ENCODE measurements at regions not wholly inside any gene's neighbourhood (a gene's known extent, or its start where the extent isn't known, plus 50 kb on each side); places are given as distances from the start of the nearest gene placed in this dataset.
"Not testable (repeated sequence)": the region's sequence is repeated elsewhere in the genome, so short reads cannot be mapped to it uniquely, and the experiment has no call there.

DNA sequence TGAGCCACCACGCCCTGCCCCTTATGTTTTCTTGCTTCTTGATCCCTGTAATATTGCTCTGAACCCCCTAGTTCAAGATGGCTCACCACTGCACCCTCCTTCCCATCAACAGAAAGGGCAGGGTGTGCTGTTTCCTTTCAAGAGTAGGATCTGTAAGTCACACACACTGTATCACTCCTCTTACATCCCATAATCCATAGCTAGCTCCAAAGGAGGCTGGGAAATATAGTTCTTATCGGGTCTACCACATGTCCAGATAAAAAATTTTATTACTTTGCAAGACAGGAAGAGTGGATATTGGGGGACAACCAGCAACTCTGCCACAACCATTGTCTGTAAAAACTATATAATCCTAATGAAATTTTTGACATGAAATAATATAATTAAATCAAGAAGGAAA is 79.6 kb downstream of the C9orf50 start:
- TF ChIP-seq, protein P1, sequence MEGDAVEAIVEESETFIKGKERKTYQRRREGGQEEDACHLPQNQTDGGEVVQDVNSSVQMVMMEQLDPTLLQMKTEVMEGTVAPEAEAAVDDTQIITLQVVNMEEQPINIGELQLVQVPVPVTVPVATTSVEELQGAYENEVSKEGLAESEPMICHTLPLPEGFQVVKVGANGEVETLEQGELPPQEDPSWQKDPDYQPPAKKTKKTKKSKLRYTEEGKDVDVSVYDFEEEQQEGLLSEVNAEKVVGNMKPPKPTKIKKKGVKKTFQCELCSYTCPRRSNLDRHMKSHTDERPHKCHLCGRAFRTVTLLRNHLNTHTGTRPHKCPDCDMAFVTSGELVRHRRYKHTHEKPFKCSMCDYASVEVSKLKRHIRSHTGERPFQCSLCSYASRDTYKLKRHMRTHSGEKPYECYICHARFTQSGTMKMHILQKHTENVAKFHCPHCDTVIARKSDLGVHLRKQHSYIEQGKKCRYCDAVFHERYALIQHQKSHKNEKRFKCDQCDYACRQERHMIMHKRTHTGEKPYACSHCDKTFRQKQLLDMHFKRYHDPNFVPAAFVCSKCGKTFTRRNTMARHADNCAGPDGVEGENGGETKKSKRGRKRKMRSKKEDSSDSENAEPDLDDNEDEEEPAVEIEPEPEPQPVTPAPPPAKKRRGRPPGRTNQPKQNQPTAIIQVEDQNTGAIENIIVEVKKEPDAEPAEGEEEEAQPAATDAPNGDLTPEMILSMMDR (IDR thresholded peaks at IDR 0.05 in 4 of 5, conservative IDR thresholded peaks at IDR 0.05 in 1 of 5), result no peak
- no peak for TF ChIP-seq POLR2A (IDR thresholded peaks at IDR 0.05)
- intact Hi-C loops (cut with DNase I; ENCODE audit: low total_unique reads), result no loop called here
- H3K27ac ChIP-seq, result no peak overlapping the region
- H3K4me1 ChIP-seq, result no peaks in the 10 kb centered on the region
- DNase-seq (no peak), ATAC-seq (no peak)
- no peak overlapping the region for H3K4me3 ChIP-seq
- in situ Hi-C loops (cut with MboI; ENCODE audit: low sequenced_read_pairs in 4 of 4), result no loop called here
- H3K9me3 ChIP-seq, result no peaks in the 10 kb centered on the region
- H3K27me3 ChIP-seq, result no peaks in the 10 kb centered on the region
- H3K36me3 ChIP-seq, result no peaks in the 10 kb centered on the region

DNA sequence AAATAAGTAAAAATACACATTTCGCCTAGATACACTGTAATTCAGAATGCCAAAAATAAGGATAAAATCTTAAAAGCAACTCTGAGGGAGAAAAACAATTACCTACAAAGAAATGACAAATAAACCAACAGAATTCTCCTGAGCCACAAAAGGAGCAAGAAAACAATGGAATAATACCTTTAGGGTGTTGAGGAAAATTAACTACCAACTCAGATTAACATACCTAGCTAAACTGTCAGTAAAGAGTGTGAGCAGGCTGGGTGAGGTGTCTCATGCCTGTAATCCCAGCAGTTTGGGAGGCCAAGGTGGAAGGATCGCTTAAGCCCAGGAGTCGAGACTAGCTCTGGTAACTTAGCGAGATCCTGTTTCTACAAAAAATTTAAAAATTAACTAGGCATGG is 81.5 kb downstream of the C9orf50 start:
- no peaks in the 10 kb centered on the region for H3K27me3 ChIP-seq
- H3K9me3 ChIP-seq, result no peaks in the 10 kb centered on the region
- intact Hi-C loops (cut with DNase I; ENCODE audit: low total_unique reads), result no loop called here
- ATAC-seq (no peak), DNase-seq (no peak)
- no peak overlapping the region for H3K4me3 ChIP-seq
- in situ Hi-C loops (cut with MboI; ENCODE audit: low sequenced_read_pairs in 4 of 4), result no loop called here
- TF ChIP-seq, protein P1 (IDR thresholded peaks at IDR 0.05 in 4 of 5, conservative IDR thresholded peaks at IDR 0.05 in 1 of 5), result no peak
- TF ChIP-seq POLR2A (IDR thresholded peaks at IDR 0.05), result no peak
- H3K27ac ChIP-seq, result no peak overlapping the region
- H3K36me3 ChIP-seq, result no peaks in the 10 kb centered on the region
- no peaks in the 10 kb centered on the region for H3K4me1 ChIP-seq

DNA sequence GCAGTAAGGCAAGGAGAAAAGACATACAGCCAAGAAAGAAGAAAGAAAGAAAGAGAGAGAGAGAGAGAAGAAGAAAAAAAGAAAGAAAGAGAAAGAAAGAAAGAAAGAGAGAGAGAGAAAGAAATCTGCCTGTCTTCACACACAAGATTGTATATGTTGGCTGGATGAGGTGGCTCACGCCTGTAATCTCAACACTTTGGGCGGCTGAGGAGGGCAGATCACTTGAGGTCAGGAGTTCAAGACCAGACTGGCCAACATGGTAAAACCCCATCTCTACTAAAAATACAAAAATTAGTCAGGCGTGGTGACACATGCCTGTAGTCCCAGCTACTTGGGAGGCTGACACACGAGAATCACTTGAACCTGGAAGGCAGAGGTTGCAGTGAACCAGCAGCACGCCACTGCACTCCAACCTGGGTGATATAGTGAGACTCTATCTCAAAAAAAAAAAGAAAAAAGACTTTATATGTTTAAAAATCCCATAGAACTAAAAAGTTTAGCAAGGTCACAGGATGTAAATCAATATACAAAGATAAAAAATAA is 89.0 kb downstream of the C9orf50 start:
- in situ Hi-C loops (cut with MboI; ENCODE audit: low sequenced_read_pairs in 4 of 4); H3K27me3 ChIP-seq; H3K36me3 ChIP-seq; H3K9me3 ChIP-seq; H3K27ac ChIP-seq; ATAC-seq; intact Hi-C loops (cut with DNase I; ENCODE audit: low total_unique reads); H3K4me1 ChIP-seq; DNase-seq; H3K4me3 ChIP-seq: not testable (repeated sequence)

DNA sequence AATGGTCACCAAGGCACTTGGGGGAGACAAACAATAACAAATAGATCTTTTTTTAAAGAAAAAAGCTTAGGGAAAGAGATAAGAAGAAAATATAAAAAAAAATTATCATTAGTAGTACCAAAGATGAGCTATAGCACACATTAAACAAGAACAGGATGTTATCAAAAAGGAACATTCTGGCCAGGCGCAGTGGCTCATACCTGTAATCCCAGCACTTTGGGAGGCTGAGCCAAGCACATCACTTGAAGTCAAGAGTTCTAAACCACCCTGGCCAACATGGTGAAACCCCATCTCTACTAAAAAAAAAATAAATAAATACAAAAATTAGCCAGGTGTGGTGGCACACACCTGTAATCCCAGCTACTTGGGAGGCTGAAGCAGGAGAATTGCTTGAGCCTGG is 92.9 kb downstream of the C9orf50 start:
- in situ Hi-C loops (cut with MboI; ENCODE audit: low sequenced_read_pairs in 4 of 4), result not testable (repeated sequence)

DNA sequence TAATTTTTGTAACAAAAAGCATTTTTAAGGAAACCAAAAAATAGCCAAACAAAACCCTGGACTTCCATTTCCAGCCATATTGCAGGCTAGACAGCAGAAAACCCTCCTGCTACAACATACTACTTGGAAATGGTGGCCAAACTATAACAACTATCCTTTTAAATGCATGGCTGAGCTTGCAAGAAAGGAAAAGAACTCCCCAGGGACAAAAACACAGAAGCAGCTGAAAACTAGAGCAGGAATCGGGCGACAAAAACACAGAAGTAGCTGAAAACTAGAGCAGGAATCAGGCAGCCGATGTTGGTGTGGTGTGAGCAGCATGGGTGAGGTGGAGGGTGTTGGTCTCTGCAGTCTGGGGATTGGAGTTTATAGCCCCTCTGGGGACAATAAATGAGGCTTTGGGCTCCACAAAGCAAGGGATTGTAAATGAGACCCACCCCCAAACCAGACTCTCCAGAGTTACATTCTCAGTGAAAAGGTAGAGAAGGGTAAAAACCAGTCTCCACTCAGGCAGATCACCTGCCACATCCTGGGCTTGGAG is 95.2 kb downstream of the C9orf50 start:
- Histone ChIP-seq H3K4me1 (no peaks in the 10 kb centered on the region), H3K36me3 (no peaks in the 10 kb centered on the region), H3K27me3 (no peaks in the 10 kb centered on the region), H3K9me3 (no peaks in the 10 kb centered on the region), H3K4me3 (no peak overlapping the region), H3K27ac (no peak overlapping the region)
- TF ChIP-seq, protein P1 (IDR thresholded peaks at IDR 0.05 in 4 of 5, conservative IDR thresholded peaks at IDR 0.05 in 1 of 5), result no peak
- no peak for TF ChIP-seq POLR2A (IDR thresholded peaks at IDR 0.05)
- DNase-seq, result no peak
- intact Hi-C loops (cut with DNase I; ENCODE audit: low total_unique reads), result no loop called here
- no peak for ATAC-seq
- in situ Hi-C loops (cut with MboI; ENCODE audit: low sequenced_read_pairs in 4 of 4), result no loop called here

More for the DNA sequence above, 92.9 kb downstream of the C9orf50 start:
- DNase-seq; ATAC-seq; H3K27ac ChIP-seq; H3K36me3 ChIP-seq; H3K27me3 ChIP-seq; H3K4me1 ChIP-seq; intact Hi-C loops (cut with DNase I; ENCODE audit: low total_unique reads); H3K4me3 ChIP-seq; H3K9me3 ChIP-seq: not testable (repeated sequence)
